ENCODE measurements at regions not wholly inside any gene's neighbourhood (a gene's known extent, or its start where the extent isn't known, plus 50 kb on each side); places are given as distances from the start of the nearest gene placed in this dataset.
A peak's percentile ranks its signal among the peaks of the same experiment; 100 is the strongest.

- POLR2A ChIA-PET: no interaction called here
- peak overlapping the region; percentile 11 for H3K4me3 Mint-ChIP-seq (ENCODE audit: unreplicated experiment)
- intact Hi-C loops (cut with micrococcal nuclease; ENCODE audit: unreplicated experiment): no loop called here
- BruUV-seq (replicated peaks): no TSS peak
- CTCF ChIA-PET: no interaction called here
- H3K9me3 Mint-ChIP-seq (ENCODE audit: unreplicated experiment): peaks cover 3% of the 10 kb centered on the region
- peak in 1 of 2 experiments; percentile 53 for DNase-seq
- Histone ChIP-seq H3K9me3 (no peaks in the 10 kb centered on the region), H3K4me1 (peaks cover 85% of the 10 kb centered on the region), H3K4me3 (ENCODE audit: low read depth, low read length) (no peak overlapping the region), H3K36me3 (ENCODE audit: control insufficient read depth, insufficient read depth, low read length) (no peaks in the 10 kb centered on the region), H3K27me3 (replicated peaks; ENCODE audit: control insufficient read depth, insufficient read depth, low read length) (no peaks in the 10 kb centered on the region)
- no peak for TF ChIP-seq CTCF (IDR thresholded peaks at IDR 0.05; ENCODE audit: insufficient read depth in 1 of 2, low read depth in 1 of 2, low read length in 1 of 2, severe bottlenecking in 1 of 2, unreplicated experiment in 1 of 2)
- H3K4me1 Mint-ChIP-seq (ENCODE audit: low read depth, unreplicated experiment): peaks cover 38% of the 10 kb centered on the region
- H3K27me3 Mint-ChIP-seq (ENCODE audit: insufficient read depth, unreplicated experiment): no peaks in the 10 kb centered on the region
- H3K36me3 Mint-ChIP-seq (ENCODE audit: insufficient read depth, unreplicated experiment): no peaks in the 10 kb centered on the region
- H3K27ac Mint-ChIP-seq (ENCODE audit: unreplicated experiment): no peak overlapping the region
Measured at GRCh38 chr4:74543231-74543781, 98.4 kb downstream of the AREG start.

- intact Hi-C loops (cut with micrococcal nuclease; ENCODE audit: unreplicated experiment): no loop called here
Measured at GRCh38 chr4:74543983-74544382, 99.0 kb downstream of the AREG start.

GRCh38 chr4:74544655-74545361 lies 99.9 kb downstream of the AREG start:
- Histone ChIP-seq H3K27me3 (replicated peaks; ENCODE audit: control insufficient read depth, insufficient read depth, low read length) (no peaks in the 10 kb centered on the region), H3K9me3 (no peaks in the 10 kb centered on the region), H3K4me1 (peaks cover 70% of the 10 kb centered on the region), H3K4me3 (ENCODE audit: low read depth, low read length) (no peak overlapping the region), H3K36me3 (ENCODE audit: control insufficient read depth, insufficient read depth, low read length) (no peaks in the 10 kb centered on the region)
- Mint-ChIP-seq H3K36me3 (ENCODE audit: insufficient read depth, unreplicated experiment) (no peaks in the 10 kb centered on the region), H3K9me3 (ENCODE audit: unreplicated experiment) (peaks cover 8% of the 10 kb centered on the region), H3K27me3 (ENCODE audit: insufficient read depth, unreplicated experiment) (no peaks in the 10 kb centered on the region), H3K27ac (ENCODE audit: unreplicated experiment) (no peak overlapping the region), H3K4me3 (ENCODE audit: unreplicated experiment) (no peak overlapping the region), H3K4me1 (ENCODE audit: low read depth, unreplicated experiment) (peaks cover 34% of the 10 kb centered on the region)
- DNase-seq: peak; percentile 39 to 48
- no TSS peak for BruUV-seq (replicated peaks)
- ChIA-PET POLR2A (interaction anchor here (0.9 kb wide), 1 partner anchor 64 kb away, joined by 5 read pairs; no protein-coding TSS in a partner anchor), CTCF (interaction anchor here (0.6 to 1.6 kb wide), 3 partner anchors 13 to 126 kb away, joined by 3 to 6 read pairs (median 4); no protein-coding TSS in a partner anchor)
- intact Hi-C loops (cut with micrococcal nuclease; ENCODE audit: unreplicated experiment): no loop called here
- no peak for TF ChIP-seq CTCF (IDR thresholded peaks at IDR 0.05; ENCODE audit: insufficient read depth in 1 of 2, low read depth in 1 of 2, low read length in 1 of 2, severe bottlenecking in 1 of 2, unreplicated experiment in 1 of 2)

More at GRCh38 chr4:74543983-74544382, 99.0 kb downstream of the AREG start:
- Mint-ChIP-seq H3K4me3 (ENCODE audit: unreplicated experiment) (no peak overlapping the region), H3K27ac (ENCODE audit: unreplicated experiment) (no peak overlapping the region), H3K4me1 (ENCODE audit: low read depth, unreplicated experiment) (peaks cover 34% of the 10 kb centered on the region), H3K36me3 (ENCODE audit: insufficient read depth, unreplicated experiment) (no peaks in the 10 kb centered on the region), H3K27me3 (ENCODE audit: insufficient read depth, unreplicated experiment) (no peaks in the 10 kb centered on the region), H3K9me3 (ENCODE audit: unreplicated experiment) (peaks cover 8% of the 10 kb centered on the region)
- BruUV-seq (replicated peaks): no TSS peak
- Histone ChIP-seq H3K4me1 (peaks cover 78% of the 10 kb centered on the region), H3K9me3 (no peaks in the 10 kb centered on the region), H3K36me3 (ENCODE audit: control insufficient read depth, insufficient read depth, low read length) (no peaks in the 10 kb centered on the region), H3K4me3 (ENCODE audit: low read depth, low read length) (no peak overlapping the region), H3K27me3 (replicated peaks; ENCODE audit: control insufficient read depth, insufficient read depth, low read length) (no peaks in the 10 kb centered on the region)
- DNase-seq: no peak
- ChIA-PET CTCF (interaction anchor here (1.6 kb wide), 1 partner anchor 127 kb away, joined by 4 read pairs; no protein-coding TSS in a partner anchor), POLR2A (no interaction called here)
- TF ChIP-seq CTCF (IDR thresholded peaks at IDR 0.05; ENCODE audit: insufficient read depth in 1 of 2, low read depth in 1 of 2, low read length in 1 of 2, severe bottlenecking in 1 of 2, unreplicated experiment in 1 of 2): no peak
